ENCODE measurements at regions not wholly inside any gene's neighbourhood (a gene's known extent, or its start where the extent isn't known, plus 50 kb on each side); places are given as distances from the start of the nearest gene placed in this dataset.

DNA sequence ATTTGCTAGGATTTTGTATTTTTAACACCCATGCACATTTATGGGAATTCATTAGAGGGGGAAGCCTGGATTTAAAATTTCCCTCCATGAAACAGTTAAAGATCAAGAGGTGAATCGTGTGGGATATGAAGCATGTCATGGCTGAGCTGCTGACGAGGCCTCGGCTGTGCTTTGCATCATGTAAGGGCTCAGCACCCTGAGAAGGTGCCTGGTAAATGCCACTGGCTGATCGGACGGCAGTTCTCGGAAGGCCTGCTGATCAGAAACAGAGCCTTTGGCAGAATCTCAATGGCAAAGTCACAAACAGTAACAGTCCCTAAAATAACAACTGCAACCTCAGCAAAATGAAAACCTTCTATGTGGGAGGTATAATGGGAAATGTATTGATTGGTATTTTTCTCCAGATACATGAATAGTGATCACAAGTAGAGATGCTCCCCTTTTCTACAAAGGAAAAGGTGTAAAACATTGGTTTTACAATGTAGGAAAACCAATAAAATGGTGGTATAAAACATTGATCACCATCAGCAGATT, 53.0 kb upstream of the FUCA2 start:
- DNase-seq (ENCODE audit: low read depth, low spot score): no peak
- in situ Hi-C loops (cut with HindIII; ENCODE audit: low pct_unique_long_range_greater_than_20kb, low sequenced_read_pairs): no loop called here

DNA sequence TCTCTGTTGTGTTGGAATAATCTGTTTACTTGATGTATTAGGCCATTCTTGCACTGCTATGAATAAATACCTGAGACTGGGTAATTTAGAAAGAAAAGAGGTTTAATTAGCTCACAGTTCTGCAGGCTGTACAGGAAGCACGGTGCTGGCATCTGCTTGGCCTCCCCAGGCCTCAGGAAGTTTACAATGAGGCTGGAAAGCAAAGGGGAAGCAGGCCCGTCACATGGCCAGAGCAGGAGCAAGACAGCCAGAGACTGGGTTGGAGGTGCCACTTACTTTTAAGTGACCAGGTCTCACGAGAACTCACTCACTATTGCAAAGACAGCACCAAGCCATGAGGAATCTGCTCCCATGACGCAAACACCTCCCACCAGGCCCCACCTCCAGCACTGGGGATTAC, 50.6 kb upstream of the FUCA2 start:
- in situ Hi-C loops (cut with HindIII; ENCODE audit: low pct_unique_long_range_greater_than_20kb, low sequenced_read_pairs): no loop called here
- DNase-seq (ENCODE audit: low read depth, low spot score): no peak

All from SK-MEL-5 (cell line).